SIG-M5 (cell line): ENCODE measurements at regions not wholly inside any gene's neighbourhood (a gene's known extent, or its start where the extent isn't known, plus 50 kb on each side); places are given as distances from the start of the nearest gene placed in this dataset.

Source experiments
- DNase-seq: peaks from one replicate; lab custom pipeline; 2025; lab: John Stamatoyannopoulos, UW

GRCh38 chr14:42200957-42201356 is 594.3 kb downstream of the LRFN5 start:
- DNase-seq = no peak

GRCh38 chr14:42198010-42198409 is 591.3 kb downstream of the LRFN5 start:
- DNase-seq = no peak

- no peak for DNase-seq
These were observed 586.3 kb downstream of the LRFN5 start for GRCh38 chr14:42192738-42193653.

GRCh38 chr14:42190744-42191143 is 584.1 kb downstream of the LRFN5 start:
- no peak for DNase-seq

GRCh38 chr14:42187846-42188245 is 581.2 kb downstream of the LRFN5 start:
- DNase-seq = no peak

GRCh38 chr14:42185718-42186117 is 579.0 kb downstream of the LRFN5 start:
- no peak for DNase-seq

GRCh38 chr14:42174357-42174756 is 567.7 kb downstream of the LRFN5 start:
- no peak for DNase-seq

- no peak for DNase-seq
These were observed 566.5 kb downstream of the LRFN5 start for GRCh38 chr14:42173206-42173605.

- DNase-seq = no peak
These were observed 565.6 kb downstream of the LRFN5 start for GRCh38 chr14:42172304-42172703.

- no peak for DNase-seq
These were observed 556.5 kb downstream of the LRFN5 start for GRCh38 chr14:42163136-42163535.

- DNase-seq = no peak
These were observed 552.5 kb downstream of the LRFN5 start for GRCh38 chr14:42159138-42159537.

GRCh38 chr14:42149609-42150261 is 543.1 kb downstream of the LRFN5 start:
- DNase-seq = no peak

GRCh38 chr14:42145766-42146165 is 539.1 kb downstream of the LRFN5 start:
- DNase-seq = no peak

GRCh38 chr14:42143114-42143513 is 536.4 kb downstream of the LRFN5 start:
- DNase-seq = no peak

- no peak for DNase-seq
These were observed 534.7 kb downstream of the LRFN5 start for GRCh38 chr14:42141328-42141727.

GRCh38 chr14:42140831-42141279 is 534.2 kb downstream of the LRFN5 start:
- DNase-seq = no peak

GRCh38 chr14:42140001-42140400 is 533.3 kb downstream of the LRFN5 start:
- no peak for DNase-seq

GRCh38 chr14:42138406-42138805 is 531.7 kb downstream of the LRFN5 start:
- no peak for DNase-seq

- no peak for DNase-seq
These were observed 524.1 kb downstream of the LRFN5 start for GRCh38 chr14:42130815-42131214.

- DNase-seq = no peak
These were observed 516.9 kb downstream of the LRFN5 start for GRCh38 chr14:42123526-42123925.

GRCh38 chr14:42113358-42114069 is 506.8 kb downstream of the LRFN5 start:
- no peak for DNase-seq

GRCh38 chr14:42112108-42112507 is 505.4 kb downstream of the LRFN5 start:
- no peak for DNase-seq

- no peak for DNase-seq
These were observed 504.7 kb downstream of the LRFN5 start for GRCh38 chr14:42111355-42111754.
